NOMO-1 treated with dmso at 0.1 percent for 144 hours (cell line): ENCODE measurements at regions not wholly inside any gene's neighbourhood (a gene's known extent, or its start where the extent isn't known, plus 50 kb on each side); places are given as distances from the start of the nearest gene placed in this dataset.
"Not testable (repeated sequence)": the region's sequence is repeated elsewhere in the genome, so short reads cannot be mapped to it uniquely, and the experiment has no call there.

Experiments used
- DNase-seq: peaks from one replicate; lab custom pipeline; 2025; ENCODE audit not compliant: unreplicated experiment; lab: John Stamatoyannopoulos, UW

- DNase-seq = no peak
Measured at GRCh38 chr13:42373048-42373812, 101.3 kb downstream of the AKAP11 start.

- DNase-seq = no peak
Measured at GRCh38 chr13:42375663-42376062, 103.7 kb downstream of the AKAP11 start.

- DNase-seq = peak; percentile 51
Measured at GRCh38 chr13:42377640-42378382, 105.9 kb downstream of the AKAP11 start.

- DNase-seq = no peak
Measured at GRCh38 chr13:42378383-42378780, 106.4 kb downstream of the AKAP11 start.

- DNase-seq = no peak
Measured at GRCh38 chr13:42379241-42379640, 107.3 kb downstream of the AKAP11 start.

- DNase-seq = peak; percentile 18
Measured at GRCh38 chr13:42380420-42381164, 108.6 kb downstream of the AKAP11 start.

GRCh38 chr13:42381165-42381425, 109.1 kb downstream of the AKAP11 start:
- no peak for DNase-seq

- not testable (repeated sequence) for DNase-seq
Measured at GRCh38 chr13:42381426-42381825, 109.5 kb downstream of the AKAP11 start.

- no peak for DNase-seq
Measured at GRCh38 chr13:42383025-42383424, 111.1 kb downstream of the AKAP11 start.

- DNase-seq = no peak
Measured at GRCh38 chr13:42384265-42384664, 112.3 kb downstream of the AKAP11 start.

- no peak for DNase-seq
Measured at GRCh38 chr13:42388326-42388725, 116.4 kb downstream of the AKAP11 start.

GRCh38 chr13:42389041-42389440, 117.1 kb downstream of the AKAP11 start:
- DNase-seq = no peak

- no peak for DNase-seq
Measured at GRCh38 chr13:42392180-42392579, 120.2 kb downstream of the AKAP11 start.

GRCh38 chr13:42392716-42393572, 121.0 kb downstream of the AKAP11 start:
- no peak for DNase-seq

- no peak for DNase-seq
Measured at GRCh38 chr13:42393573-42394360, 121.8 kb downstream of the AKAP11 start.

GRCh38 chr13:42394361-42394708, 122.4 kb downstream of the AKAP11 start:
- no peak for DNase-seq

- DNase-seq = no peak
Measured at GRCh38 chr13:42394711-42395085, 122.7 kb downstream of the AKAP11 start.

- no peak for DNase-seq
Measured at GRCh38 chr13:42395086-42395821, 123.3 kb downstream of the AKAP11 start.

GRCh38 chr13:42396501-42396900, 124.5 kb downstream of the AKAP11 start:
- DNase-seq = no peak
